Posterior cingulate gyrus (tissue), 11 donors: ENCODE measurements at regions not wholly inside any gene's neighbourhood (a gene's known extent, or its start where the extent isn't known, plus 50 kb on each side); places are given as distances from the start of the nearest gene placed in this dataset.

Source experiments
- DNase-seq, 10 donors: peaks; one replicate each; pipeline versions ENCODE4 v3.0.0 to v3.0.0-alpha.2; 2020 to 2021; ENCODE audit warnings: mixed read lengths in 3 of 10
- intact Hi-C: fragments of 100-400 bp; cut with DNase I; formaldehyde crosslinking; loops from one replicate; pipeline ENCODE4 v1.15.1; 2023

GRCh38 chr1:90412563-90412962 lies 304.5 kb downstream of the BARHL2 start:
- no peak for DNase-seq
- intact Hi-C loops = no loop called here

DNA sequence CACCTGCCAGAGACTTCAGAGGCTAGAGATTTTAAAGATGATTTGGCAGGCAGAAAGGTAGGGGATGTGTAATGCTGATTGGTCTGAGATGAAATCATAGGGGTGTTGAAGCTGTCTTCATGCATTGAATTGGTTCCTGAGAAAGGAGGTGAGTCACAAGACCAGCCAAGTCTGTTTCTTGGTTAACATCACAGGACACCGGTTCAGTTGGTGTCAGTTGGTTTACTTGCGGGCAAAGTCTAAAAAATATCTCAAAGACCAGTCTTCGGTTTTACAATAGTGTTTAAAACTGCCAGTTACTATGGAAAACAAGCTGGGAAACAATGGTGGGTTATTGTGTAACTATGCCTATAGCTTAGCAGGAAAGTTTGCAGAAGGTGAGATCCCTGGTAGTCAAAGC lies 305.9 kb downstream of the BARHL2 start:
- no peak for DNase-seq
- intact Hi-C loops = no loop called here

GRCh38 chr1:90407737-90408136 lies 309.4 kb downstream of the BARHL2 start:
- intact Hi-C loops = no loop called here
- no peak for DNase-seq

DNA sequence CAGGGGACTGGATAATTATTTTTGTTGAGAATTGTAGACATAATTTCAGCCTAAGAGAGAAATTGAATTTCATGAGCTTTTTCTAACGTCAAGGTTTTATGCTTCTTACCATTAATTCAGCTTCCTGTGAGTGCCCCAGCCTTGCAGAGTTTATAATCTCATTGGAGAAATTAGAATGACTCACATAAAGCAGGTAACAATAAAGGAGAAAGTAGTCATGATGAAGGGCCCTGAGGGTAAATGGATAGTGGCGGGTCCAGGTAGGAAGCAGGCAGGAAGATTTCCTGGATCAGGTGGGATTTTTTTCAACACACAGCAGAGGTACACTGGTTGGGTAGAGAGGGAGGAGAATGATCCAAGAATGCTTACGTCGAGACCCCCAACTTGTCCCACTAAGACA lies 311.4 kb downstream of the BARHL2 start:
- DNase-seq = no peak
- intact Hi-C loops = no loop called here

DNA sequence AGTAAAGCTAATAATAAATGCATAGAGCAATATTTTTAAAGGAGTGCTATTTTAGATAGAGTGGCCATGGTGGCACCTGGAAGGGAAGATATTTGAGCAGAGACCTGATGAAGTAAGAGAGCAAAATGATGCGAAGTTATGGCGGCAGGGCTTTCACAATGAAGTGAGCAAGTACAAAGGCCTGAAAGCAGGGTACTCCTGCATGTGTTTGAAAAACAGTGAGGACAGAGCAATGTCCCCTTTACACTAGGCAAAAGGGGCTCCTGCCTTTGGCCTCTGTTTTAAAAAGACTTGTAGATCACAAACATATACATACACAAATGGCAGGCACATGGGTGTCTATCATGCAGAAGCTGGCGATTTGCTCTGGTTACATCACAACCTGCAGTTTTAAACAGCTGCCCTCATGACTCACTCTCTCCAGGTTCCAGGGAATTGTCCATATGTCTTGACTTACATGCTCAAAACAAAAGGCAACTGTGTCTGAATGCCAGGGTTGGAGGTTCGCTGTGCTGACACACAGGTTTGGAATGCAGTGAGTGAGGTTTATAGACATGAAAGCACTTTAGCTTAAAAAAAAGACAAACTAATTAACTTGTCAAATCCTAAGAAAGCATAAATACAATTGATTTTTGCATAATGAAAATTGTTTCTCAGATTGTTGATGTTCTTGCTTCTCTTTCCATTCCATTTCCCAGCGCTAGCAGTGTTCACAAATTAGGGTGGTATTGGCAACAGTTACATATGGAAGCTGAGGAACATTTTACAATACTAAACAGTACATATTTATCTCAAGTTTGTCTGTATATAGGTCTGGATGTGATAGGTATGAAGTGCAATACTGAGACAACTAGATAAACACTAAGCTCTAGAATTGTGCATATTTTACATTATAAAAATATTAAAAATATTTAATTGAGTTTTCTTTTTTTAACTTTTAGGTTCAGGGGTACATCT lies 313.9 kb downstream of the BARHL2 start:
- intact Hi-C loops = no loop called here
- no peak for DNase-seq

- DNase-seq = no peak
- intact Hi-C loops = no loop called here
Observed at GRCh38 chr1:90400131-90400530, 317.0 kb downstream of the BARHL2 start.

DNA sequence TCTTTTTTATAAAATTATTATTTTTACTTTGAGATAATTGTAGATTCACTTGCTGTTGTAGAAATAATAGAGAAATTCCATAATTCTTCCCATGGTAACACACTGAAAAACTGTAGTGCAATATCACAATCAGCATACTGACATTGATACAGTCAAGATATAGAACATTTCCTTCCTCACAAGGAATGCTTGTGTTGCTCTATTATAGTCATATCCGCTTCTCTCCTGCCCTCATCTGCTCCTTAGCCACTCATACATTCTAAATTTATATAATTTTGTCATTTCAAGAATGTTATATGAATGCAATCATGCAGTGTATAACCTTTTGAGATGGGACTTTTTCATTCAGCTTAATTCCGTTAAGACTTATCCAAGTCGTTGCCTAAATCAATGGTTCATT lies 320.2 kb downstream of the BARHL2 start:
- DNase-seq = no peak
- intact Hi-C loops = no loop called here

DNA sequence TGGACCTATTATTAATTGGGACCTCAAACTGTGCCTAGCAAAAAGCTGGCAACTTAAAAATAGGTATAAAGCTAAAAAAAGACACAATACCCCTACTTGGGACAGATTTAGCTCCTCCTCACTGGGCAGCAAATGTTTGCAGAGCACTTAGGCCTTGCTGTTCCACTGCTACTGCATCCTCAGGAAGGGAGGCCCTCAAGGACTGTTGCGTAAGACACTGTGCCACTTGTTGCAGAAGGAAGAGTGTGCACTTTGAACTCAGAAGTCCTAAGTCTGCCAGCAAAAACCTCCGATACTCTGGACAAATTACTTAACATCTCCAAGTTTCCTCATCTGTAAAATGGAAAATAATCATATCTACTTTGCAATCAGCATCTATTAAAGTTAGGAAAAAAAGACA lies 322.9 kb downstream of the BARHL2 start:
- DNase-seq = no peak
- intact Hi-C loops = no loop called here

DNA sequence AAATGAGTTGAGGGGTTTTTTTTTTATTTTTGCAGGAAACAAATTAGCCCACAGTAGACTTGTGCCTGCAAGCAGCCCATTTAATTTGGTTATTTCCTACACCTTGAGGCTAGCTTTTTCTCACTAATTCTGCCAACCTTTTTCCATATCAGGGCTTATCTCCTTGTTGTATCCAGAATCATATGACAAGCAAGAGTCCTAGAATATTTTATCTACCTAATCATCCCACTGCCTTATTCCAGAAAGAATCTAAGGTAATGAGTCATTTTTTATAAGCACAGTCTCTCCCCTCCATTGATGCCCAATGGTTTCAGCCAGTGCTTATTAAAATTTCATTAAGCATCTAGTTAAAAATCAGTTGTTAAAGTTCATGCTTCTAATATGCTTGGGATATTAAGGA lies 324.1 kb downstream of the BARHL2 start:
- DNase-seq = no peak
- intact Hi-C loops = no loop called here

GRCh38 chr1:90391126-90391525 lies 326.0 kb downstream of the BARHL2 start:
- no peak for DNase-seq
- intact Hi-C loops = no loop called here

- no peak for DNase-seq
- intact Hi-C loops = no loop called here
Observed at GRCh38 chr1:90387805-90388204, 329.3 kb downstream of the BARHL2 start.

DNA sequence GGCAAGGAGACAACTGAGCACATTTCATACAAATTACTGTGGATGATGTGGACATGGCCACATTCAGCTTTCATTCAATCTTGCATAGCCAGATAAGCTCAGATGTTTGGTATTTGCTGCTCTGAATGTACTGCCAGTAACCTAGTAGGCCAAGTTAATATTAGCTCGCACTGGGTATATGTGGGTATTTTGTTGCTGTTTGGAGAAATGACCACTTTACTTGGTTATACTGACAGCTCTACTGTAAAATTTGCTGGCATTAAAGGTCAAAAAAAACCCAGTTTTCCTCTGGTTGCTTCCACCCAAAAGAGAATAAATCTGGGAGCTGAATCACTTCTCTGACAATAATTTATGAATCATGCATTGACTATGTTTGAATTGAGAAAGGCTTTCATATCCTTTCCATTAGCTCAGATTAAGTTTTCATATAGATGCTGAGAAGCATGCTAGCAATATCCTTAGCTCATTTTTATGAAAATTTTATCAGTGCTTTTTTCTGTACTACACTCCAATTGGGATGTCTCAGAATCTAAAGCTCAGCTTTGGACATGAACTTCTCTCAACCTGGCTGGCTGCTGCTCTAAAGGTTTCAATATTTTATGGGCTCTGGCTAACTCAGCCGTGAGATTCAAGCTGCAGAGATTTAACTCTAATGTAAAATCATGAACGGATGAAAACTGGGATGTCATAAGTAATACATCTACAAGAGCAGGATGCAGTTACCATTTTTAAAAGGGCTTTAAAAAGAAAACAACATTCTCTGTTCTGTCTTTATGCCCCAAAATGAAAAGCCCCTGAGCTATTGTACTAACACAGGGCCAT lies 330.0 kb downstream of the BARHL2 start:
- DNase-seq = no peak
- intact Hi-C loops = no loop called here

GRCh38 chr1:90384193-90384592 lies 332.9 kb downstream of the BARHL2 start:
- intact Hi-C loops = no loop called here
- no peak for DNase-seq

GRCh38 chr1:90382161-90382560 lies 334.9 kb downstream of the BARHL2 start:
- intact Hi-C loops = no loop called here
- no peak for DNase-seq

DNA sequence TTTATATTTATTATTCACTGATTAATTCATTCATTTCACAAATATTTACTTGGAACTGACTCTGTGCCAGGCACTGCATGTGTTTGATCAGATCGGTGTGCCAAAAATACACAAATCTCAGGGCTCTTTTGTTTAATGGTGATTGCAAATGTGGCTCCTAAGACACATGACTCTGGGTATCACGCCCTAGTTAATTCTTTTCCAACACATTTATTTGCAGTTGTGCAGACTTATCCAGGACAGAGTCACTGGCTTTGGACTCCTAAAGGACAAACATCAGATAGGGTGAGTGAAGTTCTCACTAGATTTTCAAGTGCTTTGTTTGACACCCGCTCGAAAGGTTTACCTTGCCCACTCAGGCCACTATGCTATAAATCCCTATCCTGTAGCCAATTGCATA lies 335.5 kb downstream of the BARHL2 start:
- intact Hi-C loops = no loop called here
- DNase-seq = no peak

- DNase-seq = no peak
- intact Hi-C loops = no loop called here
Observed at GRCh38 chr1:90371448-90371813, 345.7 kb downstream of the BARHL2 start.

GRCh38 chr1:90370686-90371447 lies 346.2 kb downstream of the BARHL2 start:
- intact Hi-C loops = no loop called here
- no peak for DNase-seq

DNA sequence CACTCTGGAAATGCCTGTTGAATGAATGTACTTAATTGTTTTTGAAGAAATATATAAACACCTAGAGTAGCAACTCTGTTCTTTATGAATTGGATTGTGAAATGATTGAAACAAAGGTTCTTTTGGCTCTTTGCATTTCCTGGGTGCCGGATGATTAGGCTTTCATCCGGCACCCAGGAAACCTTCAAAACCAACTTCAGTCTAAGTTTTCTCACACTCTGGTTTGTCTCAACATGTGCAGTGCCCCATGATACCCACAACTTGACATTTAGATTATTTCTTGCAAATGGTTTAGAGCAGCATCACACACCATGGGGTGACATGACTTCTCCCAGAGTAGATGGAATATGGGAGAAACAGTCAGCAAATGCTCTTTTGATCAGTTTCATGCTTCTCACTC lies 354.9 kb downstream of the BARHL2 start:
- DNase-seq = no peak
- intact Hi-C loops = no loop called here

GRCh38 chr1:90361026-90361425 lies 356.1 kb downstream of the BARHL2 start:
- intact Hi-C loops = no loop called here
- no peak for DNase-seq

DNA sequence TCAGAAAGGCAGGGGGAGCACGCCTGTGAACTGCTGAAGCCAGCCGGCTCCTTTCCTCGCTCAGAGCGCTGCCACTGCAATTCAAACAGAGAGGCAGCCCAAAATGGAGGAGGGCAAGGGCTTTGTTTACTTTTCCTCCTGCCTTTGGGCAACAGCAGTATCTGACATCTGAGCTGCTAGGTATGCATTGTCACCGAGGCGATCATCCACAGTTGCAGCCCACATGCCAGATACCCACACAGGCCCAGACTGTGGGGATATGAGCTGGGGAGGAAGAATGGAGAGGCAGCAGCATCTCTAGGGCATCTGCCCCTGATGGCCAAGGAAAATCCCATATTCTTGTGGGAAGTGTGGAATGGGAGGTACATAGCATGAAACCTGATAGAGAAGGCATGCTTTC lies 357.1 kb downstream of the BARHL2 start:
- intact Hi-C loops = no loop called here
- no peak for DNase-seq

DNA sequence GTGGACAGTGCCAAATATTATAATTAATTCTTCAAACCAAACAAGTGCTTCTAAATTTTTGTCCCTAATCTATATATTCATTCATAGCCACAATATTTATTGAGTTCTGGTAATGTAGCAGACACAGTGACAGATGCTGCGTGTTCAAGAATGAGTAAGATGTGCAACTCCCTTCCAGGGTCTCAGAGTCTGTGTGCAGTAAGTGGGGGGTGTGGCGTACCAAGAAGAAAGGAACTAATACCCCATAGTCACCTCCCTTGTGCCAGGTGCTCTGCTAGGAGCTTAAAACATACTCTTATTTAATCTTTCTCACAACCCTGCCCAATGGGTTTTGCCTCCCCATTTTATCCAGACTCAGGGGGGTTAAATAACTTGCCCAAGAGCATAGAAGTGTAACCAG lies 358.7 kb downstream of the BARHL2 start:
- no peak for DNase-seq
- intact Hi-C loops = no loop called here
